ENCODE measurements at regions not wholly inside any gene's neighbourhood (a gene's known extent, or its start where the extent isn't known, plus 50 kb on each side); places are given as distances from the start of the nearest gene placed in this dataset.

GRCh38 chr10:108203905-108204527 lies 1039.5 kb upstream of the SORCS1 start:
- no peaks in the 10 kb centered on the region for H3K9me1 ChIP-seq (ENCODE audit: insufficient read depth, low read length)
- H3K4me2 ChIP-seq (ENCODE audit: low read depth, low read length) = no peak overlapping the region
- no peak overlapping the region for H2BK20ac ChIP-seq (ENCODE audit: low read depth, low read length)
- no peaks in the 10 kb centered on the region for H3K79me1 ChIP-seq (ENCODE audit: low read depth in 1 of 2, low read length in 2 of 2)
- dilution Hi-C loops (cut with HindIII; ENCODE audit: low sequenced_read_pairs, unreplicated experiment) (no loop called here), in situ Hi-C loops (cut with MboI; ENCODE audit: low sequenced_read_pairs) (no loop called here), intact Hi-C loops (cut with micrococcal nuclease) (no loop called here)
- H3K9me3 ChIP-seq (ENCODE audit: control insufficient read depth, insufficient read depth, low read length) = peaks cover 7% of the 10 kb centered on the region
- H4K91ac ChIP-seq (ENCODE audit: insufficient read depth, low read depth, low read length) = no peak overlapping the region
- BruUV-seq (replicated peaks) = no TSS peak
- no peaks in the 10 kb centered on the region for H4K20me1 ChIP-seq (ENCODE audit: insufficient read depth, low read length)
- H3K36me3 ChIP-seq (ENCODE audit: control insufficient read depth, insufficient read depth, low read length) = no peaks in the 10 kb centered on the region
- no peak overlapping the region for H2AFZ ChIP-seq (replicated peaks; ENCODE audit: low read length, poor library complexity)
- H3K4me1 ChIP-seq (ENCODE audit: control insufficient read depth, insufficient read depth, low read length) = no peaks in the 10 kb centered on the region
- ATAC-seq (ENCODE audit: low read depth) = no peak
- no peaks in the 10 kb centered on the region for H3K27me3 ChIP-seq (ENCODE audit: control insufficient read depth, insufficient read depth, low read length)
- H2BK5ac ChIP-seq (ENCODE audit: low read depth, low read length, poor library complexity, severe bottlenecking) = no peak overlapping the region
- H4K5ac ChIP-seq (ENCODE audit: low read depth, low read length) = no peak overlapping the region
- H3K23ac ChIP-seq (ENCODE audit: low read depth, low read length) = no peak overlapping the region
- TF ChIP-seq CHD1 (IDR thresholded peaks at IDR 0.05; ENCODE audit: low read depth, low read length) (no peak), MXI1 (IDR thresholded peaks at IDR 0.05; ENCODE audit: borderline replicate concordance, low read depth, low read length) (no peak), MAZ (IDR thresholded peaks at IDR 0.05; ENCODE audit: borderline replicate concordance, low read depth, low read length) (no peak), RAD21 (IDR thresholded peaks at IDR 0.05; ENCODE audit: low read length) (no peak), BHLHE40 (IDR thresholded peaks at IDR 0.05; ENCODE audit: low read depth, low read length) (no peak), RFX5 (IDR thresholded peaks at IDR 0.05; ENCODE audit: low read depth, low read length) (no peak), NFE2L2 (IDR thresholded peaks at IDR 0.05; ENCODE audit: low read depth, low read length) (no peak), POLR2A (IDR thresholded peaks at IDR 0.05; ENCODE audit: low read depth, low read length) (no peak)
- no peak overlapping the region for H3K18ac ChIP-seq (ENCODE audit: low read depth, low read length)
- ChIA-PET POLR2A (ENCODE audit: unreplicated experiment) (no interaction called here), CTCF (no interaction called here)
- DNase-seq = no peak
- no peak overlapping the region for H3K4me3 ChIP-seq (ENCODE audit: insufficient read depth, low read depth, low read length)
- no peak overlapping the region for H2AK9ac ChIP-seq (replicated peaks; ENCODE audit: low read depth, low read length, poor library complexity)
- no peak overlapping the region for H3K14ac ChIP-seq (replicated peaks; ENCODE audit: low read depth, low read length)
- H3K56ac ChIP-seq (ENCODE audit: extremely low read depth, insufficient read depth, low read length) = no peak overlapping the region
- no peak overlapping the region for H2BK120ac ChIP-seq (ENCODE audit: low read depth, low read length)
- no CpG with 5 or more reads among the region's 3 CpGs for WGBS, 2 experiments (ENCODE audit: extremely low coverage in 2 of 2, insufficient read length in 1 of 2)
- no peak overlapping the region for H3K27ac ChIP-seq (ENCODE audit: insufficient read depth, low read length)
- no peak overlapping the region for H2BK15ac ChIP-seq (ENCODE audit: low read depth, low read length)
- no peak overlapping the region for H3K9ac ChIP-seq (ENCODE audit: low read depth, low read length)
- H3K4ac ChIP-seq (ENCODE audit: low read depth, low read length) = no peak overlapping the region
- H4K8ac ChIP-seq (ENCODE audit: low read depth in 2 of 2, low read length in 2 of 2) = no peak overlapping the region
- H2AK5ac ChIP-seq (ENCODE audit: low read depth, low read length) = no peak overlapping the region

All from IMR-90 (cell line).